ENCODE measurements at regions not wholly inside any gene's neighbourhood (a gene's known extent, or its start where the extent isn't known, plus 50 kb on each side); places are given as distances from the start of the nearest gene placed in this dataset.

DNA sequence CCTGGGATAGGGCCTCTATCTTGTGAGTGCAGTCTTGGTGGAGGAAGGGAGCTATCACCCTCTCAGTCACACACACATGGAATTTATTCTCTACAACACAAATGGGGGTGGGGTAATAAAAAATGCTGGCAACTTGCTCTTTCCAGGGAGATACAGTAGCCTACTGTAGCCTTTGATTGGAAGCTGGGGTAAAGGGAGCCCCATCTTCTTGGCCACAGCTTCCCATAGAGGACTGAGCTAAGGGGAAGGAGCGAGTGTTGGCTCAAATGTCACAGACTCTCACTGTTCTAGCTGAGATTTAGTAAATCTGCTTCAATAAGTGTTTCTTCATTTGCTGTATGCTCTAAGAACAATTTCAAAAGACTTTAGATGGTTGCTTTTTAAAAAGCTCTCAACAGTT is 222.2 kb upstream of the CXCL12 start:
- peaks cover 6% of the 10 kb centered on the region for H3K27me3 Mint-ChIP-seq
- H3K9me3 Mint-ChIP-seq = peaks cover 5% of the 10 kb centered on the region
- no peaks in the 10 kb centered on the region for H3K36me3 Mint-ChIP-seq
- no peaks in the 10 kb centered on the region for H3K4me1 Mint-ChIP-seq
- H3K27ac Mint-ChIP-seq = no peak overlapping the region
- no peak overlapping the region for H3K4me3 Mint-ChIP-seq

DNA sequence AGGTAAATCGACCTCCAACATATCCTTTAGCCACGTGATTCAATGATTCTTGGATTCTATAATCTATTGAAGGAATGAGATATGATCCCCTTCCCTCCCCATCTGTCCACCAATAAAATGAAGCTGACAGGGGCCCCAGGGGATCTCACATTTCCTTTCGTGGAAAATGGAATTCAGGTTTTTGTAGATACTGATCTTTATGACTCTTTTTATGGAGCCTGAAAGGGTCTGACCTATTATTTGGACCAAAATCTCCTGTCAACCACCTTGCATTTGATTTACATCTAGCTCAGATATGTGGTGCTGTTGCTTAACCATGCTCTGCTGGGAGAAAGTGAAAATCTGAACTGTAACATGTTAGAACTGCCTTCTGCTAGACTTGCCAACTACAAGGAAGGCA is 234.0 kb upstream of the CXCL12 start:
- Mint-ChIP-seq H3K9me3 (peaks cover 5% of the 10 kb centered on the region), H3K36me3 (no peaks in the 10 kb centered on the region), H3K4me3 (no peak overlapping the region), H3K4me1 (no peaks in the 10 kb centered on the region), H3K27me3 (no peaks in the 10 kb centered on the region), H3K27ac (no peak overlapping the region)

DNA sequence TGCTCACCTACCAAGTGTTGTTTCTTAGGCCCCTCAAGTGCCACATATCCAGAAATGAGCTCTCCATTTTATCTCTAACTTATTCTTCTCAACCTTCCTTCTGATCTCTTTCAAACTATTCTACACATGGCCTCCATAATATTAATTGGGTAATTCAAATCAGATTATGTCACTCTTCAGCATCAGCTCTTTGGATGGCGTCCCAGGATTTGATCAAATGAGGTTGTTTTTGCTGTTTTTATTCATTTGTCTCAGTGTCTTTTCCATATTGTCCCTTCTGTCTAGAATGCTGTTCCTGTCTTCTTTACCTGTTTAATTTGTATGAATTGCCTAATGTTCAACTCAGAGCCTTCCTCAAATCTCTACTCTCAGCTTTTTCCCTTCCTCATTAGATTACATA is 234.6 kb upstream of the CXCL12 start:
- Mint-ChIP-seq H3K4me3 (no peak overlapping the region), H3K36me3 (no peaks in the 10 kb centered on the region), H3K9me3 (peaks cover 5% of the 10 kb centered on the region), H3K27me3 (no peaks in the 10 kb centered on the region), H3K27ac (no peak overlapping the region), H3K4me1 (no peaks in the 10 kb centered on the region)

DNA sequence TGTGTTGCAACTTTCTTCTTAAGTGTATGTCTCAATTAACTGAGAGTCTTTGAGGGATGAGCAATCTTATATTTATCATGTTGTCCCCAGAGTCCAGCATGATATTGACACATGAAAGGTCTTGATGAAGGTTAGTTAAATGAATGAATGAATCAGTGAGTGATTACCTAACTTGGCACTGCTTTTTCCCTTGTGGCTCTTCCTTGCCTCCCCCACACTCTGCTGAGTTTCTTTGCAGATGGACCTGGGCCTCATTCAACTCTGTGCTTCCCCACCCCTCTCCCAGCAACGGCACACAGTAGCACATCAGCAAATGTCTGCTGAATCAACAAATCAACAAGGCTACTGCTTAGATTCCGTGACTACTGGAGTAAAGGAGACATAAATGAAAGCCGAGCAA is 235.1 kb upstream of the CXCL12 start:
- Mint-ChIP-seq H3K4me3 (no peak overlapping the region), H3K9me3 (peaks cover 5% of the 10 kb centered on the region), H3K4me1 (no peaks in the 10 kb centered on the region), H3K36me3 (no peaks in the 10 kb centered on the region), H3K27ac (no peak overlapping the region), H3K27me3 (no peaks in the 10 kb centered on the region)

DNA sequence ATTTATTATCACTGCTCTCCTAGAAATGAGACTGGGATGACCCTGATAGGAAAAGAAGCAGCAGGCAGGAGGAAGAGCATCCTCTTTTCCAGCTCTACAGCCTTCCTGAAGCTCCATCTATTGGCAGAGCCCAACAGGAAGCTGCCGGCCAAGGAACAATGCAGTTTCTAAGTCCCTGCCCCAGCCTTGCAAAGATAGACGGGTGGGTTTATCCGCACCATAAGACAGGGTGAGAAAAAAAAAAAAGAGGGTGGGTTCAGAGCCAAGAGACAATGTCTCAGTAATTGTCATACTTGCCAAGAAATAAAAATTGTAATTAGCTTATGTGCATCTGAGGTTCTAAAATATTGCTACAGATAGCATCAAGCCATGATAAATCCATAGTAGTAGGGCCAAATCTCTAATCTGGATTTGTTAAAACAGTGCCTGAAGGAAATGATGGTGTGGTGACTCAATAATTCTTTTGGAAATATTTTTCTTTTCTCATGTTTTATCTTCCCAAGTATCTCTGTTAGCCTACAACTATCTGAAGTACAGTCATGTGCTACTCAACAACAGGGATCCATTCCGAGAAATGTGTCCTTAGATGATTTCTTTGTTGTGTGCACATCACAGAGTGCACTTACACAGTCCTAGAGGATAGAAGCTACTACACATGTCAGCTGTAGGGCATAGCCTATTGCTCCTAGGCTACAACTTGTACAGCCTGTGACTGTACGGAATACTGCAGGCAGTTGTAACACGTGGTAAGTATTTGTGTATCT is 242.9 kb upstream of the CXCL12 start:
- H3K27me3 Mint-ChIP-seq = no peaks in the 10 kb centered on the region
- H3K36me3 Mint-ChIP-seq = no peaks in the 10 kb centered on the region
- no peaks in the 10 kb centered on the region for H3K9me3 Mint-ChIP-seq
- no peaks in the 10 kb centered on the region for H3K4me1 Mint-ChIP-seq
- H3K27ac Mint-ChIP-seq = no peak overlapping the region
- H3K4me3 Mint-ChIP-seq = no peak overlapping the region

DNA sequence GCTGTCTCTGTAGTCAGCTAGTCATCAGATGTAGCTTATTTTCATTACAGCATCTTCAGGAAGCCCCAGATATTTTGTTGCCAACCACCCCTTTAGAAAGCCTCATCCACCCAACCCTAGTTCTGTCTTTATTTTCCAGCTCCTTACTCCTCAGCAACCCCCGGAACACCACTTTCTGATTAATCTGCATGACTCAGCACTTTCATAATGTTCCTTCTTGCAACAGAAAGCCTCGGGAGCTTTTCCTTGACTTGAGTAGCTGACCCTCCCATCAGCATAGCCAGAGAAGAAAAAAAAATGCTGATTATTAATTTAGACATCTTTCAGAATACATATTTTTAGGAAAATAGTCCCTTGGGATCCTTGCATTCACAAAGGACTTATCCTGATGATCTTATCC is 244.0 kb upstream of the CXCL12 start:
- no peaks in the 10 kb centered on the region for H3K9me3 Mint-ChIP-seq
- H3K36me3 Mint-ChIP-seq = no peaks in the 10 kb centered on the region
- no peaks in the 10 kb centered on the region for H3K4me1 Mint-ChIP-seq
- H3K27me3 Mint-ChIP-seq = no peaks in the 10 kb centered on the region
- H3K4me3 Mint-ChIP-seq = no peak overlapping the region
- H3K27ac Mint-ChIP-seq = no peak overlapping the region

DNA sequence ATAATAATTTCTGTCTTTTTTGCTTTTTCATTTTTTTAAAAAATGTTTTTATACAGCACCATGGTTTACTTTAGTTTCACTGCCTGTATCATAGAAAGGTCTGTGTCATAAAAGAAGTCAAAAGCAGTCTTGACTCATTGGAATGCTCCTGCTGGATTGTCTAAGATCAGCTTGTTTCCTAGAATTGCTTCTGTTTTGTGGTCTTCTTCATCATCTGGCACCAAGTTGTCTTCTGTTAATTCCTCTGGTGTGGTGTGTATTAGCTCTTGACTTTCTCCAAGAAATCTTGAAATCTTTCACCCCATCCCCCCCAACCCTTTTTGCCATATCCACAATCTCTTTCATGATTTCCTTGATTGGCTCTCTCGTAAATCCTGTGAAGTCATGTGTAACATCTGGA is 250.3 kb upstream of the CXCL12 start:
- Mint-ChIP-seq H3K4me1 (no peaks in the 10 kb centered on the region), H3K27me3 (peaks cover 3% of the 10 kb centered on the region), H3K9me3 (peaks cover 15% of the 10 kb centered on the region), H3K4me3 (no peak overlapping the region), H3K36me3 (no peaks in the 10 kb centered on the region), H3K27ac (no peak overlapping the region)

DNA sequence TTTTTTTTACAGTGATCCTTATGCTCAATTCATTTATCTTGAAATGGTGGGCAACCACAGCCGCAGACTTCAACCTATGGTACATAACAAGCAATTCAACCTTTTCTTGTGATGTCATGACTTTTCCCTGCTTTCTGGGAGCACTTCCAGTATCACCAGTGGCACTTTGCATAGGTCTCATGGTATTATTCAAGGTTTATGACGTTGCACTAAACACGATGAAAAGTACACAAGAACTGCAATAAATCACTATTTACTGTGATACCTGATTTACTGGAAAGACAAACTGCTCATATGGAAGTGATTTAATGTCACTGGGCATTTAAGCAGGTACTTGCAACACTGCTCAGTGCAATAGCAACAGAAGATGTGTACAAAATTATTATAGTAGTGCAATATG is 251.7 kb upstream of the CXCL12 start:
- peaks cover 16% of the 10 kb centered on the region for H3K9me3 Mint-ChIP-seq

DNA sequence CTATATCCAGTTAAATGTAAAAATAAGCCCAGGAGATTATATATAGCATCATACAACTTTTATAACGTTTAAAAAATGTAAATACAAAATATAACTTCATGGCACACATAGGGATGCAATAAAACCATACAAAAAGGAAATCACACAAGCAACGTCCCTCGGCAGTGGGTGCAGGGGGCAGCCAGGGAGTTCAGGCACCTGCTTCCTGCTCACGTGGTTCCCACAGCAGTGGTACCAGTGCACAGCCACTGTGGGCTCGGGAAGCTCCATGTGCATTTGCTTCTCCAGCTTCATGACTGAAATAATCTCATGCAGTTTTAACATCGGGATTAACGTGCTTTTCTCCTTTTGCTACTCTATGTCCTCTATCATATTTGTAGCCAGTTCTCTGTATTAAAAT is 255.5 kb upstream of the CXCL12 start:
- H3K27me3 Mint-ChIP-seq = peaks cover 4% of the 10 kb centered on the region
- no peak overlapping the region for H3K4me3 Mint-ChIP-seq
- no peak overlapping the region for H3K27ac Mint-ChIP-seq
- H3K36me3 Mint-ChIP-seq = no peaks in the 10 kb centered on the region
- peaks cover 16% of the 10 kb centered on the region for H3K9me3 Mint-ChIP-seq
- H3K4me1 Mint-ChIP-seq = no peaks in the 10 kb centered on the region

More for the DNA sequence above, 251.7 kb upstream of the CXCL12 start:
- Mint-ChIP-seq H3K4me3 (no peak overlapping the region), H3K27ac (no peak overlapping the region), H3K4me1 (no peaks in the 10 kb centered on the region), H3K27me3 (peaks cover 4% of the 10 kb centered on the region), H3K36me3 (no peaks in the 10 kb centered on the region)

DNA sequence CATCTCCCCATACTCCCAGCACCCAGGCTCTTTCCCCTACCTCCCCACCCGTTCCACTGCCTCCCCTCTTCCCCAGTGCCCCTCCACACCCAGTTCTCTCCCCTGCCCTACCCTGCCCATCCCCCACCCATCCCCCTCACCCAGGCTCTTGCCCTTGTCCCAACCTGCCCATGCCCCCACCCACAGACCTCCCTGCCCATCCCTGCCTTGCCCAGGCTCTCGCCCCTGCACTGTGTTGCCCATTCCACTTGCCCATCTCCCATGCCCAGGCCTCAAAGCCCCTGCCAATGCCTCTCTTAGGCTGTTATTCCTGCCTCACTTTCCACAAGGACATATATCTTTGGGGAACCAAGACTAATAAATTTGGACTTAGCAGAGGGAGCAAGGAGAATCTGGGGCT is 262.6 kb upstream of the CXCL12 start:
- H3K4me1 Mint-ChIP-seq = no peaks in the 10 kb centered on the region
- no peak overlapping the region for H3K27ac Mint-ChIP-seq
- no peaks in the 10 kb centered on the region for H3K27me3 Mint-ChIP-seq
- H3K4me3 Mint-ChIP-seq = no peak overlapping the region
- no peaks in the 10 kb centered on the region for H3K36me3 Mint-ChIP-seq
- no peaks in the 10 kb centered on the region for H3K9me3 Mint-ChIP-seq

DNA sequence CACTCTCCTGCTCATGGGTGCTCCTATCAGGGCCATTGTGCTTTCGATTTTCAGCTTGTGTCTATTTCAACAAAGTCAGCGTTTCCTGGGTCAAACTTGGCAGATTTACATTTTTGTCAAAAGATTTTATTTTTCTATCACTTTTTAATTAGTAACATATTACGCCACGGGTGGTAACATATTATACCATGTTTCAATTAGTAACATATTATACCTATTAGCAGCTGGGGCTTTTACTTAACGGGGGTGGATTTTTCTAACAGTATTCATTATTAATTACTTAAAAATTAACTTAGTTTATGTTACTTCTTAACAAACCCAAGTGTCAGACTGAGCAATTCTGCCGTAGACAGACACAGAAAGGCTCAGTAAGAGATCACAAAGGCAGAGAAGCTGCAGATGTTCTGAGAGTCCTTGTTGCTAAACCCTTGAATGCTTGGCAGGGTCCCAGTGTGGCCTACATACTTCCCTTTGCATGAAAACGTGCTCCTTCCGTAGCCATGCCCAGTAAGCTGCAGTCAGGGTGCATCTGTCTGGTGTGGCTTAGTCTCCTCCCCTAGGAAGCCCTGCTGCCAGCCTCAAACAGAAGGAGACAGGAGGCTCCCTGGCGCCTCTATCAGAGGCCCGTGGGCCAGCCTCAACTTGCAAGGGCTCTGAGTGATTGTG is 263.1 kb upstream of the CXCL12 start:
- H3K9me3 Mint-ChIP-seq = no peaks in the 10 kb centered on the region
- no peaks in the 10 kb centered on the region for H3K27me3 Mint-ChIP-seq
- H3K36me3 Mint-ChIP-seq = no peaks in the 10 kb centered on the region
- no peaks in the 10 kb centered on the region for H3K4me1 Mint-ChIP-seq
- no peak overlapping the region for H3K27ac Mint-ChIP-seq
- no peak overlapping the region for H3K4me3 Mint-ChIP-seq

DNA sequence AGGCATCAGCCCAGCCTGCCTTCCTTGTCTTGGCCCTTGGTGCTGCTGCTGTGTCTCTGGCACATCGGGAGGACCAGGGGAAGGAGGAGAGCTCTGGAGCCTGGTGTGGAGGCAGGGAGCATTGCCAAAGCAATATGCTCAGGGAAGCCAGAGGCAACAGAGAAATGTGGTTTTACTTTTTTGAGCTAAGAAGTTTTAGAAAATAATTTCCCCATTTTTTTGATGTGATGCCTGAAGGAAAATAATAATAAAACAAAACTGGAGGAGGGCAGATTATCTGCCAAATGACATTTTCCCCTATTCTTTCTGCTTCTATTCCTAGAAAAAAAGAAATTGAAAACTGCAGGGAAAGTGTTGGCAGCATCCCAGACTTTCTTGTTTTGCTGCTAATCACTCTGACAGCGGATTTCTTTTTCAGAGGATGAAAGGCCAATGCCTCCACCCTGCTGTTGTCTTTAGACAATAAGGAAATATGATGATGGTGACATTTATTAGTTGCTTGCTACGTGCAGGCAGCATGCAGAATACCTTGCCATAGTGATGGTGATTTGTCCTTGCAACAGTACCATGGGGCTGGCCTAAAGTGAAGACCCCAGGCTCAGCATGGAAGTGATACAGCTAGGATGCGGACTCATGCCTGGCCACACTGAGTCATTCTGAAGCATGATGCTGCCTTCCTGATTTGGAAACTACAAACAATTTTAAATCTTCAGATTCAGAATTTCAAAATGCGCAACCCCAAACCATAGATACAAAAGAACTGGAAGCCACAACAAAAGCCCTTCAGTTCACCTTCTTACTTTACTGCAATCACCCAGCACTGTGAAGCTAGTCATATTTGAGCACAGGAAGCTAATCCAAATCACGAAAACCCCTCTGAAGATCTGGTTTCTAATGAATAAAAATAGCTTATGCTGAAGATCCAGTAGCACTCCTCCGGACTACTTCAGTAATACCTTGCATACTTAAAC is 260.2 kb upstream of the TMEM72 start:
- no peaks in the 10 kb centered on the region for H3K36me3 Mint-ChIP-seq
- H3K9me3 Mint-ChIP-seq = no peaks in the 10 kb centered on the region
- no peak overlapping the region for H3K27ac Mint-ChIP-seq
- no peak overlapping the region for H3K4me3 Mint-ChIP-seq
- H3K4me1 Mint-ChIP-seq = no peaks in the 10 kb centered on the region
- no peaks in the 10 kb centered on the region for H3K27me3 Mint-ChIP-seq

DNA sequence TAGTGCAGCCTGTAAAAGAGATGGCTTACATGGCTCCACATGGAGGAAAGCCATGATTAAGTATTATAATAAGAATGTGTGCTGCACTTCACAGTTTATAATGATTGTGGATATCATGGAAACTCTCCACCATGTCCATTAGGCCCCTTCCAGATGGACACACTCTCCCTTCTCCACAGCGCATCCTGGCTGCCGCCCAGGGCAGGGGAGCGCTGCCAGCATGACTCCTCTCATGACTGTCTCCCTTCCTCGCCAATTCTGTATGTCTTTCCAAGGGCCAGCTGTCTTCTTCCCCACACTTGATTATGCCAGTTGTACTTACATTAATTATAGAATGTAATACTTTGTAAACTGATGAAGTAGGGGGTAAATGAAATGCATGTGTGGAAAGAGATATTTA is 259.3 kb upstream of the TMEM72 start:
- H3K27me3 Mint-ChIP-seq = no peaks in the 10 kb centered on the region
- H3K4me3 Mint-ChIP-seq = no peak overlapping the region
- H3K27ac Mint-ChIP-seq = no peak overlapping the region
- H3K9me3 Mint-ChIP-seq = no peaks in the 10 kb centered on the region
- no peaks in the 10 kb centered on the region for H3K4me1 Mint-ChIP-seq
- no peaks in the 10 kb centered on the region for H3K36me3 Mint-ChIP-seq

DNA sequence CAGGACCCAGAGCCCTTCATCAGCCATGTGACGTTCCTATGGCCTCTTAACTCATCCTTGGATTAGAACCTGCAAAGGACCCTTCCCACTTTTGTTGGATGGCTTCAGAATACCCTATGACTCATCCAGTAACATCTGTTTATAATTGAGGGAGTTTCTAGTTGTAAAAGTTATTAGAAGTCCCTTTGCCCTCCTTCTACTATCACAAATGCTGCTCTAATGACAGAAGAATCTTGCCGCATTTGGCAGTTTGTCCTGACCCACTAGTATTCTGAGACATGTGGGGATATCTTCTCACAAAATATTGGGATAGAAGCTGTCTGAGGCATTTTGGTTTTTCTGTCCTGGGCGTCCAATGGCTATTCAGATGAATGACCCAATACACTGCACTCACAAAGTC is 251.8 kb upstream of the TMEM72 start:
- Mint-ChIP-seq H3K4me1 (no peaks in the 10 kb centered on the region), H3K9me3 (no peaks in the 10 kb centered on the region), H3K4me3 (no peak overlapping the region), H3K27me3 (peaks cover 2% of the 10 kb centered on the region), H3K36me3 (no peaks in the 10 kb centered on the region), H3K27ac (no peak overlapping the region)

DNA sequence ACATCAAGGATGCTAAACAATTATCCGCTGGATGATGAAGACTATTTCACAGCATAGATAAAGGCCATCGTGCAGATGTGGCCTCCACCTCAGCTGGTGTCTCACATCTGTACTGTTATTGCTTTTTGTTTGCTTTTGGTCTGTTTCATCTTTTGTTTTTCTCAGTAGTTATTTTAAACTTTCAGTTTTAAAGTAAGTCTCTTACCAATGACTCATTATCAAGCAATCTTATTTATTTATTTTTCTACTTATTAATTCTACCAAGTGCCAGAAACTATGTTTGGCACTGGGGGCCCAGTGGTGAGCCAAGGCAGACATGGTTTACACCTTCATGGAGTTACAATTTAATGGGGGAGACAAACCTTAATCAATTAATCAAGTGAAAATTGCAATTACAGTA is 250.9 kb upstream of the TMEM72 start:
- Mint-ChIP-seq H3K9me3 (no peaks in the 10 kb centered on the region), H3K4me1 (no peaks in the 10 kb centered on the region), H3K36me3 (no peaks in the 10 kb centered on the region), H3K27me3 (peaks cover 2% of the 10 kb centered on the region), H3K27ac (no peak overlapping the region), H3K4me3 (no peak overlapping the region)

DNA sequence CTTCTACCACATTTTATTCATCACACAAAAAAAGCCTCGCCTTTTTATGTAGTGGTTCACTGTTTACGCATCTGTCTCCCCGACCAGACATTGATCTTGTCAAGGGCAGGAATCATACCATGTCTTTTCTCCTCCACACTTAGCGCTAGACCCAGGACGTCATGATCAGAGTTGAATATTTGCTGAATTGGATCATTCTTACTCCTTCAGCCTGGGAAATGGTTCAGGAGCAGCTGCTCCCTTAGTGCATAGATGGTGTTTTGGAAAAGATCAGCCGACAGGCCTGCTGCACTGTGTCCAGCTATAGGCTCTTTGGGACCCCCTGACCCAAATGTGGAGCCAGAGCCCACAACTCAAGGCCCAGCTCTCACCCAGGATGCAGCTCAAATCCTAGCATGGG is 249.1 kb upstream of the TMEM72 start:
- H3K4me3 Mint-ChIP-seq = no peak overlapping the region

More for the DNA sequence above, 249.1 kb upstream of the TMEM72 start:
- H3K36me3 Mint-ChIP-seq = no peaks in the 10 kb centered on the region
- no peaks in the 10 kb centered on the region for H3K4me1 Mint-ChIP-seq
- no peaks in the 10 kb centered on the region for H3K9me3 Mint-ChIP-seq
- no peak overlapping the region for H3K27ac Mint-ChIP-seq
- H3K27me3 Mint-ChIP-seq = peaks cover 5% of the 10 kb centered on the region
